ENCODE measurements at regions not wholly inside any gene's neighbourhood (a gene's known extent, or its start where the extent isn't known, plus 50 kb on each side); places are given as distances from the start of the nearest gene placed in this dataset.

DNA sequence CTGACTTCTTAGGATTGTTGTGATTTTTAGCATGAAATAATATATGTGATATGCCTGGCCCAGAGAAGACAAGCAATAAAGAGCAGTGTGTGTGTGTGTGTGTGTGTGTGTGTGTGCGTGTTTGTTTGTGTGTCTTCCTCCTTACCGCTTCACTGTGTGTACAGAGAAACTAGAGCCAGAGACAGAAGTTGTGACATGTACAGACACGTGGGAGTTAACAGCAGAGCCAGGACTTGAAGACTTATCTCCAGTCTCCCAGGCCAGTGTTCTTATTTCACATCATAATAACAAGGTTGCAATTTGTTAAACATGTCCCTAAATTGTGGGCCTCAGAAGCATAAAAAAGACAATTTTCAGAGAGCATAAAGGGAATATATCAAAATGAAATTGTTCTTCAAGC lies 192.0 kb upstream of the JUN start:
- no peak for DNase-seq (ENCODE audit: low read depth)

DNA sequence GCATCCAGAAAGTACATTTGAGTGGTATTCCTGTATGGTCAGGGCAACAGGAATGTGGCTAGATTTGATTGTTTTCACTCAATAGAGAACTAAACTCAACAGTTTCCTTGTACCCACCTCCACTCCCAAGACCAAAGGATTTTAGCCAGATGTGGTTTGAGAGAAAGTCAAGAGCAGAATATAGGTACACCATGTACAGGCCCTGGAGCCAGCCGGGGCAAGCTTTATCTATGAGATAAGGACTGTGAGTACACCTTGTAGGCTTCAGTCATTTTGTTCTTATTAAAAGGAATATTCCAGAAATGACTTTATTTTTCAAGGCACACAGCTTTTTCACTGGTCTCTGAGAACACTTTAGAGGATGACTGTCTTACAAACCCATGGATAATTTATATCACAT lies 192.4 kb upstream of the JUN start:
- DNase-seq (ENCODE audit: low read depth): no peak

DNA sequence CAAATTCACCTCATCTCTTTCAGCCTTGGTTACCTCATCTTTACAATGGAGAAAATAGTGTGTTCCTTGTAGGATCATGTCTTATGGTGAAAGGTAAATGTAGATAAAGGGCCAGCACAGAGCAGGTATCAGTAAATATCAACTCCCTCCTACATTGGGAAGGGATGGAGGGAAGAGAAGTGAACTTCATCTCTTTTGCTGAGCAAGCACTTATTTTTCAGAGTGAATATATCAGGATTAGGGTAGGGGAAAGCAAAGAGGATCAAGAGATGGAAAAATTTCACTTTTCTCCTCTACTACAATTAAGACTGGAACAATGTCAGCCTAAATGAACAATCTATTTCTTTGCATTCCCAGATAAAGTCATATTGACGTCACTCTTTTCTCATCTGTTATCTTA lies 193.8 kb upstream of the JUN start:
- no peak for DNase-seq (ENCODE audit: low read depth)

DNA sequence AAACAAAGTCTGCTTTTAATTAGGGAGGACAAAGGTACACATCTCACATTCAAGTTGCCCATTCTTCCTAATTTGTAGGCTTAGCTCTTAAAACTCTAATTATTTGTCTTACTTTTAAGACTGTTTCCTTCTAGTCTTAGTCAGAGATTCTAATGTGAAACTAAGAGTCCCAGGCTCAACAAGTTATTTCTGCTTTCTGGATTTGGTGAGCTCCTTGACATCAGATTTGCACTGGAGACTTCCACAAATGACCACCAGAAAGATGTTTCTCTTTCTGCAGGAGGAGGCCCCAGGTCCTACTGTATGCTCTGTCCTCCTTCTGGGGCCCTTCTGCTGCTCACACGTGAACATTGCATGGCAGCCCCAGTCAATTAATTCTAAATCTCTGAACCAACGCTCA lies 194.2 kb upstream of the JUN start:
- DNase-seq (ENCODE audit: low read depth): no peak

DNA sequence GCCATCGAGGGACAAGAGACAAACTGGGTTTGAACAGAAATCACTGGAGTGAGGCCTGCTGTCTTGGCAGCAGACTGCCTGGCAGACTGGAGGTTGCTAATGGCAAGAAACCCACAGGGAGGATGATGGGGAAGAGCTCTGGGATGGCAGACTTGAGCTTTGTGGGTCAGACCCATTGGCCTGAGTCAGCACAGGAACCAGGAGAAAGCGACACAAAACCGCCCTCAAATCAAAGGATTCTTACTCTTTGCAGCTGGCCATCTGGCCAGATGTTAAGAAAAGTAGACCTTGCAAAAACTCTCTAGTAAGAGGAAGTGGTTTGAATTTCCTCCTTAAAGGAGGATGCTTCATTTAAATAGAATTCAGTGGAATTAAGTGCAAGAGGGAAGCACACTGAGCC lies 195.2 kb upstream of the JUN start:
- no peak for DNase-seq (ENCODE audit: low read depth)

DNA sequence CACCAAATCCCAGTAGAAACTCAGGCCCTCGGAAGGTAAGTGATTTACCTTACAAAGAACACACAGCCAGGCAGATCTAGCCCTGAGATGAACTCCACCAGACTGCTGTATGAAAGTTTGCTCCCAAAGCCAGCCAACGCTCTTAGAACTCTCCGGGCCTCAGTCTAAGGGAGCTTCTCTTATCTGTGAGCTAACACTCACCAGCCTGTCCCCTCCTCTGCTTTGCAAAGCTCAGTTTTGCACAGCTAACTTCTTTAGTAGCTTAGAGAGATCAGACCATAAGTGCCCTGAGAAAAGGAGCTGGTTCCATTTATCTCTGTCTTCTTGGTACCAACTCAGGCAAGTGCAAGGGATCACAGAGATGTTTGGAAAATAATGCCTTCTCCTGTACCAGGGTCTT lies 195.8 kb upstream of the JUN start:
- DNase-seq (ENCODE audit: low read depth): no peak

DNA sequence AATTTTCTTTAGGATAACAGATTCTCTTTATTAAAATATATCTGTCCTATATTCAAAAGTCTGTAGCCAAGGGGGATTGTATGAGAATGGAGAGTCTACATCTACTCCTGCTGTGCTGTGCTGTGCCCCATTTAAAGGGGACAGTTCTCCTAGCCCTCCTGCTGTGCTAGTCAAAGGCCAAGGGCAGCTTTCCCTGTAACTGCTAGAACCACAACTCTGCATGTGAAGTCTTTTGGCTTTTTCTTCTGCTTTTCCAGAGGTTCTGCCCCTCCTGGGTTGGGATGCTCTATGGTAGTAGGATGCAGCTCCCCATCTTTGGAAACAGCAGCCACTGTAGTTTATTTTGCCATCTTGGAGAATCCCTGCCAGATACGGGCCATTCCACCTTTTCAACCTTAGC lies 197.5 kb upstream of the JUN start:
- no peak for DNase-seq (ENCODE audit: low read depth)

DNA sequence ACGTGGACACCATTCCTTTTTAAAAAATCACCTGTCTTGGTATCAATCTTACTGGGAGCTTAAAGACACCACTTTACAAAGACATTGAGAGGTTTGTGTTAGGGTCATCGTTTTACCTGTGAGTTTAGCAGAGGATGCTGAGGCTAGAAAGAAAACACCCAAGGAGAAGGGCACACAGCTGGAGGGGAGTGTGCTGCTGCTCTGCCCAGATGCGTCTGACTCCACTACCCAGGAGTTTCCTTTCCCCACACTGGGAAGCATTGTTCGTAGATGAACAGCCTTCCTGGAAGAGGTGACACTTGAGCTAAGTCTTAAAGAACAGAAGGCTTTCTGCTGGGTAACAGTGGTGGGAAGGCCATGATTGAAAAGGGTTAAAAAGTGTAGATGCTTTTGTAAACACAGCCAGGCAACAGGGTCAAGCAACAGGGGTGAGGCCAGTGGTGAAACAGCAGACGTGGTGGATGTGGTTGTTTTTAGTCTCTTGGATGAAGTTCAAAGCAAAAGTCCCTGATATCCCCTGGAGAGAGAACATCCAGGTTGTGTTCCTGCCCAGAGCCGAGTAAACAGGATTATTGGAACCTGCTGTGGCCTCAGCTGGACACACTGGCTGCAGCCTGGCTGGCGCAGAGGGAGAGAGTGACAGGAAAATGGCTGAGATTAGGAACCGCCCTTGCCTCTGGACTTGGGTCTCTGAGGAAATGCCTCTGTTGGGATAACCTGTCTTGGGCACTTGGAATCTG lies 198.6 kb upstream of the JUN start:
- no peak for DNase-seq (ENCODE audit: low read depth)

DNA sequence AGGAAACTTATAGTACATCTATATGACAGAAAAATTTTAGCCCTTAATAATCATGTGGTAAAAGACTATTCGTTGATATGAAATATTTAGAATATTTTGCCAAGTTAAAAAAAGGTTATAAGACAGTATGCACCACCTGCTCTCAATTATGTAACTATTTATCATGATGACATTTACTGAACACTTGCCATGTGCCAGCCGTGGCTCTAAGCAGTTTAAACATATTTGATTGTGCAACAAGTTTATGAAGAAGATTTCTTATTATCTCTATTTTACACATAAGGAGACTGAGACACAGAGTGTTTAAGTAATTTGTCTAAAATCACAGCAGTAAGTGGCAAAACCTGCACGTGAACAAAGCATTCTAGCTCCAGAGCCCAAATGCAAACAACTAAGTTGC lies 199.3 kb upstream of the JUN start:
- no peak for DNase-seq (ENCODE audit: low read depth)

DNA sequence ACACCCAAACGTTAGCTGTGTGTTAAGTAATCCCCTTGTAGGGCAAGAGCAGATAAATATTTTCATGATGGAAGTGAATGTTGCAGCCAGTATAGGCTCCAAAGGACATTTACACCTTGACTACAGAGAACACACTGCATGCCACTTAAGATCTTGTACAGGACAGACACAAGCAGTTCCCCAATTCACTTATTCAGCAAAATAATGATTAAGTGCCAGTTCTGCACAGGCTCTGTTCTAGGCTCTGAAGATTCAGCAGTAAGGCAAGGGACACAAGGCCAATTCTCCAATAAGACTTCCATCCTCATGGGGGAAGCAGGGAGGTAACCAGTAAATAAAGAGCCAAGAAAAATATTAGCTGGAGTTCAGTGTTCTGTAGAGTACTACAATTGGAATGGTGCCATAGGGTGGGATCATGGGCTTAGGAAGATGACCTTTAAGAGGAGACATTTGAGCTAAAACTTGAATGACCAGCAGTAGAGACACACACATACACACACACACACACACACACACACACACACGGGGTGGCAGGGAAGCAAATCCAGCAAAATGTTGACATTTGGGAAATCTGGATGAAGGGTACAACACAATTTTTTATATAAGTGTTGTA lies 199.9 kb upstream of the JUN start:
- no peak for DNase-seq (ENCODE audit: low read depth)

DNA sequence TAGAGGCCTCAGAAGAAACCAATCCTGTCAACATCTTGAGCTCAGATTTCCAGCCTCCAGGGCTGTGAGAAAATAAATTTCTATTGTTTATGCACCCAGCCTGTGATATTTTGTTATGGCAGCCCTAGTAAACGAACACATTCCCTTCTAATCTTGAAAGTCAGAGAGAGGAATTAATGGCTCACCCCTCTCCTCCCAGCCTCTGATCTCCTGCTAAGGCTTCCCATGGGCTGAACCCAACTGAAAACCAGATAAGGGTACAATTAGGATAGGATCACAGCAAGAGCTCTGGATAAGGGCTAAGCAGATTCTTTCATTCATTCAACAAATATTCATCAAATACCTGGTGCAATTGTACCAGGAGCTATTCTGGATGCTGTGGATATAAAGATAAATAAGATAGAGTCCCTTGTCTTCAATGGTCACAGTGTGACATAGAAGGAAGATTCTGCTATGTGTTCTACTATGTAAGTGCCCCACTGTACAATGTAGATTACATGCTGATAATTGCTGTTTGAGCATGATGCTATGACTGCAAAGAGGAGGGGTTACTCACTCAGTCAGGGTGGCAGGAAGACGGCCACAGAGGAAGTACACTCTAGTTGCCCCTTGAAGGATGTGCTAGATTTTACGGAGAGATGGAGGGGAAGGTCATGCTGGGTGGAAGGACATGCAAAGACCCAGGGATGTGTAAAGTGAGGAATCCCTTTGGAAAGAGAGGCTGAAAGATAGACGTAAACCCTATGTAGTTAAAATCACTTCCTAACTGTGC lies 203.3 kb upstream of the JUN start:
- no peak for DNase-seq (ENCODE audit: low read depth)

DNA sequence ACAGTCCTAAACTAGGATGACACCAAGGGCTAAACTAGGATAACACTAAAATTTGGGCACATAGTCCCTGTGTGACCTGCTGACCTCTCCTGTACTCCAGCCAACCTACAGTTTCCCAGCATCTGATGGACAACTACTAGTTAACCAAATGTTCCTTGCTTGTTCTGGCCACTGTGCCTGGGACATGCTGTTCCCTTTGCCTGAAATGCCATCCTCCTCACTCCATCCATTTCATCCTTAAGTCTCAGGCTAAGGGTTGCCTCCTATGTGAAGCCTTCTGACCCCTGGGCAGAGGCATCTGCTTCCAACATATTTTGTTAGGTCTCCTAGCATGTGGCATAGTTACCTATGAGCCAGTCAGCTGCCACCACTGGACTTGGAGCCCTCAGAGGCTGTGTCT lies 204.9 kb upstream of the JUN start:
- no peak for DNase-seq (ENCODE audit: low read depth)

DNA sequence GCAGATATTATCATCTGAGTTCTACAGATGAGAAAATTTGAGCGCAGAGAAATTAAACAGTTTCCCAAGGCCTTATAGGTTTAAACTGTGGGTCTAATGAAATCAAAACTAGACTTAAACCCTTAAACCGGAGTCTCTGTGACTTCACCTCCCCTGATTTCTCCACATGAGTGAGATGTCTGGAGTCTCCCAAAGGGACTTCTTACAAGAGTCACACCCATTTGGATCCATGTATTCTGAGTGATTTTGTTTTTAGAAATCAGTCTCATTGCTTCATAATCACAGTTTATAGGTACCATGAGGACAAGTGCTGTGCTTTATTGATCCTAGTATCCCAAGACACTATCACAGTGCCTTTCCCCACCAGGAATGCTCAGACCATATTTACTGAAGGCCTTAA lies 206.0 kb upstream of the JUN start:
- DNase-seq (ENCODE audit: low read depth): no peak

DNA sequence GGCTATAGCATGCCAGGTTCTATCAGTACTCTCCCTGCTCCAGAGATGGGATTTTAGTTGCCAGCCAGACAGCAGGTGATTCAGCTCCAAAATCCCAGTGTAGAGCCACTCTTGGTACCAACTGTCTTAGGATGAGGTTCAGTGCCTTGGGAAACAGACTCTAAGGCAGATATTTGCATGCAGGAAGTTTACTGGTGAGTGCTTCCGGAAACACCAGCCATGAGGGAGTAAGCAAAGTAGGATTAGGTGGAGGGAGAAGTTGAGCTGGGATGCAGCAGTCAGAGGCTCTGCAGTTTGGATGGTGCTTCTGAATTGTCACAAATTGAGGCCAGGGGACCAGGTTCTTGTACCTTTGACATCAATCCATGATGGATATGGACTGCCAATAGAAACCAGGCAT lies 207.5 kb upstream of the JUN start:
- no peak for DNase-seq (ENCODE audit: low read depth)

DNA sequence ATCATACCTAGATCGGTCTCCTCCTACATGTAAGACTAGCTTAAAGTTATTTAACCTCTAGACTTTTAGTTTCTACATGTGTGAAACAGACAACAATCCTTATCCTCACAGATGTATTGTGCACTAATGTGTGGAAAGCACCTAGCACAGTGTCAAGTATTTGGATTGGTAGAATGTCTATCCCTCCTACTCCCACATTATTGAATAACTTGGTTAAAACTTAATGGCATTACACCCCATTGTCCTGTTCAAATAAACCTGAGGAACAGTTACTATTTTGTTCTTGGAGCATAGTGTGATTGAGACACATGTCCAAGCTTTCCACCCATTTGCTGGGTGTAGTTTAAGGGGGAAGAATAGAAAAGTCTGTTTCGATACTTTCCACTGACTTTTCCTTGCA lies 208.8 kb upstream of the JUN start:
- DNase-seq (ENCODE audit: low read depth): no peak

DNA sequence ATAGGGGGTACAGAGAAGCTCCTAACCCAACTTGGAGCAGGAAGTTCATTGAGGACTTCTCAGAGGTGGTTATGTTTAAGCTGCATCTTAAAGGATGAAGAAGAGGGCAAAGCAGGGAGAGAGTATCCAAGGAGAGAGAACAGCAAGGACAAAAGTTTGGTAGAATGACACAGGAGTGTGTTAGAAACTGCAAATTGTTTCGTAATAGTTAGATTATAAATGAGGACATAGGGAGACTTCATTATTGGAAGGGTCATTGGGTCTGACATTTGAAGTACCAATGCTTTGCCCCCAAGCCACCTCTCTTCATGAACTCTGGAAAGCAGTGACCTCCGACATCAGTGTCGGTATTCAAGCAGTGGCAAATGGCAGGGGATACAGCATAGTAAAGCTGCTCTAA lies 209.6 kb upstream of the JUN start:
- DNase-seq (ENCODE audit: low read depth): no peak

DNA sequence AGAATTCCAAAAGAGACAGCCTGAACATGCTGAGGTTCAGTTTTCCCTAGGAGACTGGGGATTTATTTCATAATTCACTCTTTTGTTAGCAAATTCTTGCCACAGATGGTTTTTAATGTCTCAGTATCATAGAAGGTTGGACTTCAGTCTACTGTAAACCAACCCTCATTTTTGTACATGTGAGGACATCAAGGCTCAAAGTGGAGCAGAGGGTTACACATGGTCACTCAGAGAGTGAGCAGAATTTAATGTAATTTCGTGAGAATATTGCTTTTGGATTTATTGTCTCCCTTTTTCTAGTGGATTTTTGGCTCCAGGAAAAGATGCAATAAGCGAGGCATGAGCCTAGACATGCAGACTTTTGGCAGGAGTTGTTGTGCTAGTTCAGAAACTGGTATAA lies 210.8 kb upstream of the JUN start:
- no peak for DNase-seq (ENCODE audit: low read depth)

DNA sequence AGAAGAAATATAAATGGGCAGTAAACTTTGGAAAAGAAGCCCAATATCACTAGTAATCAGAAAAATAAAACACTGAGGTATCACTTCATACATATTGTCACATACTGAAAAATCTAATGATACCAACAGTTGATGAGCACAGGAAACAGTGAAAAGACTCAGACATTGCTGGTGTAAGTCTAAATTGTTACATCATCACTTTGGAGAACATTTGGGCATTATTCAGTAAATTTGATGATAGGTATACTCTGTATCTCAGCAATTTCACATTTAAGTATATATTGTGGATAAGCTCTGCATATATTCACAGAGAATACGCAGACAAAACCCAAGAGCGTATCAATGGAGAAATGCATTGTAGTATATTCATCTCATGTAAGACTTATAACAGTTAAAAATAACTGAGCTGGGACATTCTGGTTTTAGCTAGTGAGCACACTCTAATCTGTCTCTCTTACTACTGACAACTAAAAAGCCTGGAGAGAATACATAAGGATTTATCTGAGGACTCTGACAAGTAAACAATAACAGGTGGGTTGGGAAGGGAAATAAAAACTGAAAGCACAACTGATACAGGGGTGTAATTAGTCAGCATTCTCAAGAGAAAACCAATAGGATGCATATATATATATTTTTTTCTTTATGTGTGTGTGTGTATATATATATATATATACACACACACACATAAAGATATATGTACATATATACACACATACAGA lies 212.7 kb upstream of the JUN start:
- no peak for DNase-seq (ENCODE audit: low read depth)

DNA sequence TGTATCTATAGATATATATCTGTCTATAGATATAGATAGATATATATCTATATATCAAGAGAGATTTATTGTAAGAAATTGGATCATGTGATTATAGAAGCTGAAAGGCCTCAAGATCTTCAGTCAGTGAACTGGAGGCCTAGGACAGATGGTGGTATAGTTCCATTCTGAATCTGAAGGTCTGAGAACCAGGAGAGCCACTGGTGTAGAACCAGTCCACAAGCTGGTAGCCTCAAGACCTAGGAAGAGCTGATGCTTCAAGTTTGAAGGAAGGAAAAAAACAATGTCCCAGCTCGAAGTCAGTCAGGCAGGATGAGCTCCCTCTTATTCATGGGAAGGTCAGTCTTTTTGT lies 213.2 kb upstream of the JUN start:
- no peak for DNase-seq (ENCODE audit: low read depth)

DNA sequence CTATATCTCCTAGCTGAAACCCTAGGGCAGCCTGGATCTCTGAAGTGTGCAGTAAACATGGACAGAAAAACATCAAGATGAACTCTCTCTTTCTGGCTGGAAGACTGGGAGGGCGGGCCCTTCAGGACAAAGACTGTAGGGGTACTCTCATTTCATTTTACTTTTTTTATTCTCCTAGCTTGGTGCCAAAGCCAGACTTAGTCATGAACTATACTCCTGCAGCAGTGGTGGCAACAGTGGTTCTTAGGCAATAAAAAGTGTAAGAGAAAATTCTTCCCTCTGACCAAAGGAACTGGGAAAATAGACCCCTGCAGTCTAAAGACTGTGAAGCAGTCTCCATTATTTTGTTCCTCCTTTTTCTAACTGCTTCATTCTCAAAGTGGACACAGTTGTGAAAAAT lies 213.8 kb upstream of the JUN start:
- DNase-seq (ENCODE audit: low read depth): no peak

DNA sequence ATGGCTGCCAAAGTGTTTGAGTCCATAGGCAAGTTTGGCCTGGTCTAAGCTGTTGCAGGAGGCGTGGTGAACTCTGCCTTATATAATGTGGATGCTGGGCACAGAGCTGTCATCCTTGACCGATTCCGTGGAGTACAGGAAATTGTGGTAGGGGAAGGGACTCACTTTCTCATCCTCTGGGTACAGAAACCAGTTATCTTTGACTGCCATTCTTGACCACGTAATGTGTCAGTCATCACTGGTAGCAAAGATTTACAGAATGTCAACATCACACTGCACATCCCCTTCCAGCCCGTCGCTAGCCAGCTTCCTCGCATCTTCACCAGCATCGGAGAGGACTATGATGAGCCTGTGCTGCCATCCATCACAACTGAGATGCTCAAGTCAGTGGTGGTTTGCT lies 215.8 kb upstream of the JUN start:
- no peak for DNase-seq (ENCODE audit: low read depth)

DNA sequence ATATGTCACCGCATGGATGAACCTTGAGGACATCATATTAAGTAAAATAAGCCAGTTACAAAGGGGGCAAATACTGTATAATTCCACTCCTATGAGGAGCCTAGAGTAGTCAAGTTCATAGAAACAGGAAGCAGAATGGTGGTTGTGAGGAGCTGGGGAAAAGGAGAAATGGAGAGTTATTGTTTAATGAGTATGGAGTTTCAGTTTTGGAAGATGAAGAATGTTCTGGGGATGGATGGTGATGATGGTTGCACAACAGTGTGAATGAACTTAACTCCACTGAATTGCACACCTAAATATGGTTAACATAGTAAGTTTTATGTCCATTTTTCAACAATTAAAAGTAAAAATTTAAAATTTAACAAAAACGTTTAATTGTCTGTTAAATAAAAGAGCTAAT lies 220.9 kb upstream of the JUN start:
- DNase-seq (ENCODE audit: low read depth): no peak

All from ELR (cell line).